WTC11 (cell line): ENCODE measurements at regions not wholly inside any gene's neighbourhood (a gene's known extent, or its start where the extent isn't known, plus 50 kb on each side); places are given as distances from the start of the nearest gene placed in this dataset.

ENCODE experiments used
- ATAC-seq: fragments of 200-7000 bp; cut with Tn5 transposase; 2 replicates; pipeline ENCODE4 v1.10.0; 2021; ENCODE audit warnings: mild to moderate bottlenecking, moderate library complexity
- CTCF ChIA-PET: fragments of 300-600 bp; sonication (Branson Sonifier 250); formaldehyde crosslinking; loops from one replicate; lab custom pipeline; 2021; ENCODE audit warnings: antibody characterized with exemption; lab: Charles Lee
- POLR2A ChIA-PET: fragments of 350-600 bp; sonication (Branson Sonifier 250); formaldehyde crosslinking; loops from one replicate; lab custom pipeline; 2021; ENCODE audit warnings: antibody characterized with exemption; lab: Charles Lee
- DNase-seq: peaks from one replicate; pipeline ENCODE4 v3.0.0; 2021; ENCODE audit warnings: low spot score
- H3K27ac Mint-ChIP-seq: 2 replicates; pipeline ENCODE4 v1.8.0; 2021; ENCODE audit warnings: mixed read lengths
- H3K27me3 Mint-ChIP-seq: 2 replicates; pipeline ENCODE4 v1.8.0; 2021; ENCODE audit warnings: low read depth, mild to moderate bottlenecking, moderate library complexity, mixed read lengths
- H3K36me3 Mint-ChIP-seq: 2 replicates; pipeline ENCODE4 v1.8.0; 2021; ENCODE audit warnings: mixed read lengths
- H3K4me1 Mint-ChIP-seq: 2 replicates; pipeline ENCODE4 v1.8.0; 2022; ENCODE audit warnings: mixed read lengths
- H3K4me3 Mint-ChIP-seq: 2 replicates; pipeline ENCODE4 v1.8.0; 2021; ENCODE audit warnings: mild to moderate bottlenecking, moderate library complexity, mixed read lengths
- H3K9me3 Mint-ChIP-seq: 2 replicates; pipeline ENCODE4 v1.8.0; 2021; ENCODE audit warnings: mixed read lengths
- CREB1 ChIP-seq: sonication (generic); formaldehyde crosslinking; IDR thresholded peaks from 2 replicates; pipeline ENCODE4 v1.8.0; 2023; ENCODE audit warnings: mild to moderate bottlenecking, missing genetic modification reagents
- ESRRA ChIP-seq: sonication (generic); formaldehyde crosslinking; IDR thresholded peaks from 2 replicates; pipeline ENCODE4 v1.8.1; 2022; ENCODE audit warnings: mild to moderate bottlenecking, missing genetic modification reagents, borderline replicate concordance
- GTF2I ChIP-seq: fragments of 250-450 bp; sonication (Bioruptor Pico); conservative IDR thresholded peaks from 2 replicates; pipeline ENCODE4 v1.4.0; 2021; ENCODE audit warnings: mild to moderate bottlenecking
- JUN ChIP-seq: sonication (generic); formaldehyde crosslinking; IDR thresholded peaks from 2 replicates; pipeline ENCODE4 v1.8.0; 2023; ENCODE audit warnings: mild to moderate bottlenecking, missing genetic modification reagents
- MXD4 ChIP-seq: fragments of 250-450 bp; sonication (Bioruptor Pico); IDR thresholded peaks from 2 replicates; pipeline ENCODE4 v1.8.0; 2021; ENCODE audit warnings: mild to moderate bottlenecking, moderate library complexity, borderline replicate concordance
- RELA ChIP-seq: sonication (generic); formaldehyde crosslinking; IDR thresholded peaks from 2 replicates; pipeline ENCODE4 v1.8.1; 2022; ENCODE audit warnings: missing genetic modification reagents, mild to moderate bottlenecking, borderline replicate concordance
- TF ChIP-seq, protein P1 (sequence below): sonication (generic); formaldehyde crosslinking; IDR thresholded peaks from 2 replicates; pipeline ENCODE4 v1.8.1; 2022; ENCODE audit warnings: missing genetic modification reagents, borderline replicate concordance
- TF ChIP-seq, protein P2 (sequence below): sonication (generic); formaldehyde crosslinking; IDR thresholded peaks from 2 replicates; pipeline ENCODE4 v1.8.1; 2023; ENCODE audit warnings: mild to moderate bottlenecking, missing genetic modification reagents, moderate library complexity
- TF ChIP-seq, protein P3 (sequence below): fragments of 250-450 bp; sonication (Bioruptor Pico); conservative IDR thresholded peaks from 2 replicates; pipeline ENCODE4 v1.9.0; 2021; ENCODE audit warnings: mild to moderate bottlenecking
- TF ChIP-seq, protein P4 (sequence below): sonication (generic); formaldehyde crosslinking; IDR thresholded peaks from 2 replicates; pipeline ENCODE4 v1.8.1; 2023; ENCODE audit warnings: mild to moderate bottlenecking, missing genetic modification reagents, moderate library complexity
- TF ChIP-seq, protein P5 (sequence below): sonication (generic); formaldehyde crosslinking; IDR thresholded peaks from 2 replicates; pipeline ENCODE4 v1.8.0; 2022; ENCODE audit warnings: mild to moderate bottlenecking, missing genetic modification reagents
- TF ChIP-seq, protein P6 (sequence below): sonication (generic); formaldehyde crosslinking; IDR thresholded peaks from 2 replicates; pipeline ENCODE4 v1.8.1; 2023; ENCODE audit warnings: mild to moderate bottlenecking, moderate library complexity, missing genetic modification reagents
- TF ChIP-seq, protein P7 (sequence below): sonication (generic); formaldehyde crosslinking; IDR thresholded peaks from 2 replicates; pipeline ENCODE4 v1.8.1; 2022; ENCODE audit warnings: mild to moderate bottlenecking, moderate library complexity, missing genetic modification reagents
- TF ChIP-seq, protein P8 (sequence below): sonication (generic); formaldehyde crosslinking; IDR thresholded peaks from 2 replicates; pipeline ENCODE4 v1.8.1; 2023; ENCODE audit warnings: mild to moderate bottlenecking, missing genetic modification reagents
- TF ChIP-seq, protein P9 (sequence below): fragments of 250-450 bp; sonication (Bioruptor Pico); IDR thresholded peaks from 2 replicates; pipeline ENCODE4 v1.9.0; 2021; ENCODE audit warnings: mild to moderate bottlenecking, borderline replicate concordance

DNA sequence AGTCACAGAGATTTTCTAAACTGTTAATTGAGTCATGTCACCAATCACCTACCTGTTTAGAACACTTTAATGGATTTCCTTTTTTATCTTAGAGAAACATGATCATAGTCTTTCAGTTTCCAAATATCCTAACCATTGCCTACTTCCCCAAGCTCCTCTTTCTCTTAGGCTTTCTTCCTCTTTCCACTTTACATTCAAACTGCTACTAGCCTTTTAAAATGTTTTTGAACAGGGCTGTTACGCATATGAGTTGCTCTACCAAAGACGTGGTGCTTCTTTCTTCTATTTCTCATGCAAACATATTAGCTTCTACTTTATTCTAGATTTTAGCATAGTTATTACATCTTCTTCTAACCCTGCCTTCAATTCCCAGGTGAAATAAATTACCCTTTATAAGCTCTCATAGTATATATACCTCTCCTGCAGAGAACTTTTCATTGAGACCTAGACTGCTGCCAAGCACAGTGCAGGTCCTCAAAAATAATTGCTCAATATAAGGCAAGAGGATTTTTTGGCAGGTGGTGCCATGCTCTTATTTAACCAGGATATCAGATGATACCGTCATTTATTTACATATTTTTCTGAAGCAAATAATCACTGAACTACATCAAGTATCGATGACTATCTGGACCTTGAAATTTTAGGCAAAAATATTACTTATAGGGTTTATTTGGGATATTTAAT, 937.1 kb downstream of the TSN start:
- no peaks in the 10 kb centered on the region for H3K27me3 Mint-ChIP-seq
- no peak overlapping the region for H3K4me3 Mint-ChIP-seq
- H3K36me3 Mint-ChIP-seq: no peaks in the 10 kb centered on the region
- no peak for ATAC-seq
- TF ChIP-seq, protein P1, sequence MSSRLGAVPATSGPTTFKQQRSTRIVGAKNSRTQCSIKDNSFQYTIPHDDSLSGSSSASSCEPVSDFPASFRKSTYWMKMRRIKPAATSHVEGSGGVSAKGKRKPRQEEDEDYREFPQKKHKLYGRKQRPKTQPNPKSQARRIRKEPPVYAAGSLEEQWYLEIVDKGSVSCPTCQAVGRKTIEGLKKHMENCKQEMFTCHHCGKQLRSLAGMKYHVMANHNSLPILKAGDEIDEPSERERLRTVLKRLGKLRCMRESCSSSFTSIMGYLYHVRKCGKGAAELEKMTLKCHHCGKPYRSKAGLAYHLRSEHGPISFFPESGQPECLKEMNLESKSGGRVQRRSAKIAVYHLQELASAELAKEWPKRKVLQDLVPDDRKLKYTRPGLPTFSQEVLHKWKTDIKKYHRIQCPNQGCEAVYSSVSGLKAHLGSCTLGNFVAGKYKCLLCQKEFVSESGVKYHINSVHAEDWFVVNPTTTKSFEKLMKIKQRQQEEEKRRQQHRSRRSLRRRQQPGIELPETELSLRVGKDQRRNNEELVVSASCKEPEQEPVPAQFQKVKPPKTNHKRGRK: no peak
- TF ChIP-seq RELA: no peak
- TF ChIP-seq CREB1 (CRISPR knock-in tag): no peak
- no peak for TF ChIP-seq ESRRA (CRISPR knock-in tag)
- no peak for TF ChIP-seq GTF2I (CRISPR knock-in tag)
- TF ChIP-seq, protein P2, sequence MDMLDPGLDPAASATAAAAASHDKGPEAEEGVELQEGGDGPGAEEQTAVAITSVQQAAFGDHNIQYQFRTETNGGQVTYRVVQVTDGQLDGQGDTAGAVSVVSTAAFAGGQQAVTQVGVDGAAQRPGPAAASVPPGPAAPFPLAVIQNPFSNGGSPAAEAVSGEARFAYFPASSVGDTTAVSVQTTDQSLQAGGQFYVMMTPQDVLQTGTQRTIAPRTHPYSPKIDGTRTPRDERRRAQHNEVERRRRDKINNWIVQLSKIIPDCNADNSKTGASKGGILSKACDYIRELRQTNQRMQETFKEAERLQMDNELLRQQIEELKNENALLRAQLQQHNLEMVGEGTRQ (CRISPR knock-in tag): no peak
- POLR2A ChIA-PET: no interaction called here
- no peak for DNase-seq
- CTCF ChIA-PET: no interaction called here
- no peak overlapping the region for H3K27ac Mint-ChIP-seq
- peaks cover 8% of the 10 kb centered on the region for H3K9me3 Mint-ChIP-seq
- peaks cover 17% of the 10 kb centered on the region for H3K4me1 Mint-ChIP-seq

DNA sequence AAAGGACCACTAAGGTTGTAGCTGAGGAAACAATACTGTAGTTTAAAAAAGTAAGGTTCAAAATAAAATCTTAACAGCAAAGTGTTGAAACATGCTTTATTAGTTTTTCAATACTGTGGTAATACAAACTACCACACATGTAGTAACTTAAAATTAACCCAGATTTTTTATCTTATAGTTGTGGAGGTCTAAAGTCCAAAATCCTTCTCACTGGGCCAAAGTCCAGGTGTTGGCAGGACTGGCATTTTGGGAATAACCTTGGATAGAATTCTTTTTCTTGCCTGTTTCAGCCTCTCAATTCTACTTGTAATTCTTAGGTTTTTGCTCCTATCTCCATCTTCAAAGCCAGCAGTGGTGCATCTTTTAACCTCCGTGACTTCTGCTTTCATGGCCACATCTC, 942.0 kb downstream of the TSN start:
- Mint-ChIP-seq H3K9me3 (peaks cover 8% of the 10 kb centered on the region), H3K4me3 (no peak overlapping the region), H3K4me1 (peaks cover 7% of the 10 kb centered on the region), H3K36me3 (no peaks in the 10 kb centered on the region), H3K27ac (no peak overlapping the region), H3K27me3 (no peaks in the 10 kb centered on the region)
- DNase-seq (no peak), ATAC-seq (no peak)
- no peak for TF ChIP-seq JUN (CRISPR knock-in tag)
- TF ChIP-seq, protein P3, sequence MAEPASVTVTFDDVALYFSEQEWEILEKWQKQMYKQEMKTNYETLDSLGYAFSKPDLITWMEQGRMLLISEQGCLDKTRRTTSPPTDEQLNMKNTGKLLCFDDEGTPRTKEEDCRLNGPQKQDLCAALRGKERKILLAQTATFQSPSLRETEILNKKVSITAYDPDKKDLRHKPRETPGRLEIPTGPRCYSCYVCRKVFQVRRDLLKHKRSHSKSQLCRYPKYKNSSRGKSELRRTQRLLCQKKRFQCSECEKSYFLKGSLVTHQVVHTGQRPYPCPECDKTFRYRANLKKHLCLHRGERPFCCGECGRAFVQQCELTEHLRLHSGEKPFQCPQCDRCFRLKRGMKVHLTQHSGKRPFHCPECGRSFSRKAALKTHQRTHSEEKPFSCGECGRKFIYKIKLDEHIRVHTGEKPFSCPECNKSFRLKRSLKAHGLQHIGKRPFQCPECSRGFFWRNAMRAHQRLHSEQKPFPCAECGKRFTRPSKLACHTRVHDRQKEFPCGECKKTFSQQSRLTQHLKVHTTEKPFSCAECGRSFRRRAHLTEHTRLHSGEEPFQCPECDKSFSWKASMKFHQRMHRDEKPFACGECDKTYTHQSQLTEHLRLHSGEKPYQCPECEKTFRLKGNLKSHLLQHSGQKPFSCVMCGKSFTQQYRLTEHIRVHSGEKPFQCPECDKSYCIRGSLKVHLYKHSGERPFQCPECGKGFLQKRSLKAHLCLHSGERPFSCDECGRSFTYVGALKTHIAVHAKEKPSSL: no peak
- TF ChIP-seq, protein P4, sequence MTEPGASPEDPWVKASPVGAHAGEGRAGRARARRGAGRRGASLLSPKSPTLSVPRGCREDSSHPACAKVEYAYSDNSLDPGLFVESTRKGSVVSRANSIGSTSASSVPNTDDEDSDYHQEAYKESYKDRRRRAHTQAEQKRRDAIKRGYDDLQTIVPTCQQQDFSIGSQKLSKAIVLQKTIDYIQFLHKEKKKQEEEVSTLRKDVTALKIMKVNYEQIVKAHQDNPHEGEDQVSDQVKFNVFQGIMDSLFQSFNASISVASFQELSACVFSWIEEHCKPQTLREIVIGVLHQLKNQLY (CRISPR knock-in tag): no peak
- TF ChIP-seq, protein P5, sequence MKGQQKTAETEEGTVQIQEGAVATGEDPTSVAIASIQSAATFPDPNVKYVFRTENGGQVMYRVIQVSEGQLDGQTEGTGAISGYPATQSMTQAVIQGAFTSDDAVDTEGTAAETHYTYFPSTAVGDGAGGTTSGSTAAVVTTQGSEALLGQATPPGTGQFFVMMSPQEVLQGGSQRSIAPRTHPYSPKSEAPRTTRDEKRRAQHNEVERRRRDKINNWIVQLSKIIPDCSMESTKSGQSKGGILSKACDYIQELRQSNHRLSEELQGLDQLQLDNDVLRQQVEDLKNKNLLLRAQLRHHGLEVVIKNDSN: no peak
- TF ChIP-seq, protein P6, sequence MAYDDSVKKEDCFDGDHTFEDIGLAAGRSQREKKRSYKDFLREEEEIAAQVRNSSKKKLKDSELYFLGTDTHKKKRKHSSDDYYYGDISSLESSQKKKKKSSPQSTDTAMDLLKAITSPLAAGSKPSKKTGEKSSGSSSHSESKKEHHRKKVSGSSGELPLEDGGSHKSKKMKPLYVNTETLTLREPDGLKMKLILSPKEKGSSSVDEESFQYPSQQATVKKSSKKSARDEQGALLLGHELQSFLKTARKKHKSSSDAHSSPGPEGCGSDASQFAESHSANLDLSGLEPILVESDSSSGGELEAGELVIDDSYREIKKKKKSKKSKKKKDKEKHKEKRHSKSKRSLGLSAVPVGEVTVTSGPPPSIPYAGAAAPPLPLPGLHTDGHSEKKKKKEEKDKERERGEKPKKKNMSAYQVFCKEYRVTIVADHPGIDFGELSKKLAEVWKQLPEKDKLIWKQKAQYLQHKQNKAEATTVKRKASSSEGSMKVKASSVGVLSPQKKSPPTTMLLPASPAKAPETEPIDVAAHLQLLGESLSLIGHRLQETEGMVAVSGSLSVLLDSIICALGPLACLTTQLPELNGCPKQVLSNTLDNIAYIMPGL: no peak
- ChIA-PET CTCF (interaction anchor here (0.7 kb wide), 1 partner anchor 37 kb away, joined by 3 read pairs; no protein-coding TSS in a partner anchor), POLR2A (no interaction called here)

DNA sequence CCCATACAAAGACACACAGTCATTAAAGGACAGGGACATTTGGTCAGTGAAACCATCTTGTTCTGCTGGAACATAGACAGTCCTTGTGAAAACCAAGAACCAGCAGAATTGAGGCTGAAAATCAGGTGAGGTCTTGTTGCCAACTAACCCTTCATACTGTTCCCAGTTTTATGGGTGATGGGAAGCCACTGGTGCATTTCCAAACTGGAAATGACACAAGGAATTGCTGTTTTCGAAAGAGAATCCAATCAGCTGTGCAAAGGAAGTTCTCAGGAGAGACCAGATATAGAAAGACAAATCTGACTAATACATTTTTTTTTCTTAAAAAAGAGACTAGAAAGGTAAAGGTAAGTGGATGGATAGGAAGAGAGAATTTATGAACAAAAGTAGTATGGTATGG, 948.2 kb downstream of the TSN start:
- no peak for ATAC-seq
- Mint-ChIP-seq H3K9me3 (peaks cover 7% of the 10 kb centered on the region), H3K4me3 (no peak overlapping the region), H3K4me1 (peaks cover 3% of the 10 kb centered on the region), H3K27ac (no peak overlapping the region), H3K36me3 (no peaks in the 10 kb centered on the region), H3K27me3 (no peaks in the 10 kb centered on the region; the same call in 1 of the 2 replicates)
- no peak for DNase-seq
- ChIA-PET POLR2A (no interaction called here), CTCF (no interaction called here)
- TF ChIP-seq MXD4 (CRISPR knock-in tag): no peak
- TF ChIP-seq, protein P7, sequence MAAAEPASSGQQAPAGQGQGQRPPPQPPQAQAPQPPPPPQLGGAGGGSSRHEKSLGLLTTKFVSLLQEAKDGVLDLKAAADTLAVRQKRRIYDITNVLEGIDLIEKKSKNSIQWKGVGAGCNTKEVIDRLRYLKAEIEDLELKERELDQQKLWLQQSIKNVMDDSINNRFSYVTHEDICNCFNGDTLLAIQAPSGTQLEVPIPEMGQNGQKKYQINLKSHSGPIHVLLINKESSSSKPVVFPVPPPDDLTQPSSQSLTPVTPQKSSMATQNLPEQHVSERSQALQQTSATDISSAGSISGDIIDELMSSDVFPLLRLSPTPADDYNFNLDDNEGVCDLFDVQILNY: no peak
- TF ChIP-seq, protein P8, sequence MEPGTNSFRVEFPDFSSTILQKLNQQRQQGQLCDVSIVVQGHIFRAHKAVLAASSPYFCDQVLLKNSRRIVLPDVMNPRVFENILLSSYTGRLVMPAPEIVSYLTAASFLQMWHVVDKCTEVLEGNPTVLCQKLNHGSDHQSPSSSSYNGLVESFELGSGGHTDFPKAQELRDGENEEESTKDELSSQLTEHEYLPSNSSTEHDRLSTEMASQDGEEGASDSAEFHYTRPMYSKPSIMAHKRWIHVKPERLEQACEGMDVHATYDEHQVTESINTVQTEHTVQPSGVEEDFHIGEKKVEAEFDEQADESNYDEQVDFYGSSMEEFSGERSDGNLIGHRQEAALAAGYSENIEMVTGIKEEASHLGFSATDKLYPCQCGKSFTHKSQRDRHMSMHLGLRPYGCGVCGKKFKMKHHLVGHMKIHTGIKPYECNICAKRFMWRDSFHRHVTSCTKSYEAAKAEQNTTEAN (CRISPR knock-in tag): no peak
- TF ChIP-seq, protein P9, sequence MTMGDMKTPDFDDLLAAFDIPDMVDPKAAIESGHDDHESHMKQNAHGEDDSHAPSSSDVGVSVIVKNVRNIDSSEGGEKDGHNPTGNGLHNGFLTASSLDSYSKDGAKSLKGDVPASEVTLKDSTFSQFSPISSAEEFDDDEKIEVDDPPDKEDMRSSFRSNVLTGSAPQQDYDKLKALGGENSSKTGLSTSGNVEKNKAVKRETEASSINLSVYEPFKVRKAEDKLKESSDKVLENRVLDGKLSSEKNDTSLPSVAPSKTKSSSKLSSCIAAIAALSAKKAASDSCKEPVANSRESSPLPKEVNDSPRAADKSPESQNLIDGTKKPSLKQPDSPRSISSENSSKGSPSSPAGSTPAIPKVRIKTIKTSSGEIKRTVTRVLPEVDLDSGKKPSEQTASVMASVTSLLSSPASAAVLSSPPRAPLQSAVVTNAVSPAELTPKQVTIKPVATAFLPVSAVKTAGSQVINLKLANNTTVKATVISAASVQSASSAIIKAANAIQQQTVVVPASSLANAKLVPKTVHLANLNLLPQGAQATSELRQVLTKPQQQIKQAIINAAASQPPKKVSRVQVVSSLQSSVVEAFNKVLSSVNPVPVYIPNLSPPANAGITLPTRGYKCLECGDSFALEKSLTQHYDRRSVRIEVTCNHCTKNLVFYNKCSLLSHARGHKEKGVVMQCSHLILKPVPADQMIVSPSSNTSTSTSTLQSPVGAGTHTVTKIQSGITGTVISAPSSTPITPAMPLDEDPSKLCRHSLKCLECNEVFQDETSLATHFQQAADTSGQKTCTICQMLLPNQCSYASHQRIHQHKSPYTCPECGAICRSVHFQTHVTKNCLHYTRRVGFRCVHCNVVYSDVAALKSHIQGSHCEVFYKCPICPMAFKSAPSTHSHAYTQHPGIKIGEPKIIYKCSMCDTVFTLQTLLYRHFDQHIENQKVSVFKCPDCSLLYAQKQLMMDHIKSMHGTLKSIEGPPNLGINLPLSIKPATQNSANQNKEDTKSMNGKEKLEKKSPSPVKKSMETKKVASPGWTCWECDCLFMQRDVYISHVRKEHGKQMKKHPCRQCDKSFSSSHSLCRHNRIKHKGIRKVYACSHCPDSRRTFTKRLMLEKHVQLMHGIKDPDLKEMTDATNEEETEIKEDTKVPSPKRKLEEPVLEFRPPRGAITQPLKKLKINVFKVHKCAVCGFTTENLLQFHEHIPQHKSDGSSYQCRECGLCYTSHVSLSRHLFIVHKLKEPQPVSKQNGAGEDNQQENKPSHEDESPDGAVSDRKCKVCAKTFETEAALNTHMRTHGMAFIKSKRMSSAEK: no peak
